GM21360 (cell line): ENCODE measurements at regions not wholly inside any gene's neighbourhood (a gene's known extent, or its start where the extent isn't known, plus 50 kb on each side); places are given as distances from the start of the nearest gene placed in this dataset.

Experiments used
- ATAC-seq: cut with Tn5 transposase; IDR thresholded peaks from one replicate; pipeline ENCODE4 v1.9.1; 2021; ENCODE audit warnings: mild to moderate bottlenecking, moderate library complexity; ENCODE audit not compliant: unreplicated experiment

DNA sequence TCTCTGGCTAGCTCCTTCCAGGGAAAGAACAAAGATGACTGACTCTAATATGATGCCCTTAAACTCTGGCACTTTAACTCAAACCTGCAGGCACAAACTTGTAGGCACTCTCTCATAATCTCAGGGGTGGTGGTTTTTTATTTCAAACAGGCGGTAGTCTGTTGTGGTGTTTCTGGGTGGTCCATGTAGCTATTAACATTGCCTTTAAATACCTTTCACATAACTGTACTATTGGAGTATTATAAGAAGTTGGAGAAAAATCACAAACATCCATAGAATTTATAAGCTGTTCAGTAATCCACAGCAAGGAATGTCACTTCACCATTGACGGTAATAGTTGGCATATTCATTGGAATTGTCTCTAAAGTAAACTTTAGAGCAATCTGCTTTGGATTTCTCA is 204.2 kb upstream of the PDE5A start:
- ATAC-seq: no peak

DNA sequence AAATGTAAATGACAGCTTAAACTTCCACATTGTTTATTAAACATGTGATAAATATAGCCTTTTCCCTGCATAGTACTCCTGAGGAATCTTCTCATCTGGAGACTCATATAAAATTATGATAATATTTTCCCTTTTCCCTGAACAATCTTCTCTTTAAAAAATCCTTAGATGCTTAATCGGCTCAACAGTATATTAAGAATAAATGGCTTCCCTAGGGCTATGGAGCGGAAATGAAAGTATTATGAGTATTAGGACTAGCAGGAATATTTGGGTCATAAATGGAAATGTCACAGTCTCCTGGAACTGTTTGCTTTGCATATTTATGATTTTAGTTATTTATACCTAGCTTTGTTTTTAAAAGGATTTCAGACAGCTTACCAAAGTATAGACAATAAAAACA is 200.7 kb upstream of the PDE5A start:
- ATAC-seq: no peak

DNA sequence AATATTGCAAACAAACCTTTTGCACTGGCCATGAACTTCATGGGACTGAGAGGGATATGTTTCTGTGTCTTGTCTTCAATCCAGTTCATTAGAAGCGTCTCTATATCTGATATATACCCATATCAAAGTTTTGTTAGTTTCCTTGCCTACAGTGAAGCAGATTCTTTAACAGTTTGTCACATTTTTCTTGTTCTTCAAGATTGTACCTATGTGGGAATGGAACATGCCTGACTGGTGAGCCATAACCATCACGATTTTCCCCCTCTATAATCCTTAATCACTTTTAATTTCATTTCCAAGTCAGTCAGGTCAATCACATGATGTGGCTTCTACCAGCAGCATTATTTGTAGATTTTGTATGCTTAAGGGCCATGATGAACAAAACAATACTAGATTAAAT is 197.1 kb upstream of the PDE5A start:
- no peak for ATAC-seq

DNA sequence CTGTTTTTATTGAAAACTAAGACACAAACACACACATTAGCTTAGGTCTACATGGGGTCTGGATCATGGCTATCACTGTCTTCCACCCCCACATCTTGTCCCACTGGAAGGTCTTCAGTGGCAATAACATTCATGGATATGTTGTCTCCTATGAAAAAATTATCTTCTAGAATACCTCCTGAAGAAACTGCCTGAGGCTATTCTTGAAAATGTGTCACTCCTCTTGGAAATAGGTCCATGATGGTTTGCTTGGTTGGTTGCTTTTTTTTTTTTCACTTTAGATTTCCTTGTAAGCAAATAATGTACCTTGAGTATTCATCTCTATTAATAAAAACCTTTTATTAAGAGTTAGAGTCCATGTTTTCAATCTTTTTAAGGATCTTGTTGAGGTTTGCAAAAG is 195.3 kb upstream of the PDE5A start:
- no peak for ATAC-seq

DNA sequence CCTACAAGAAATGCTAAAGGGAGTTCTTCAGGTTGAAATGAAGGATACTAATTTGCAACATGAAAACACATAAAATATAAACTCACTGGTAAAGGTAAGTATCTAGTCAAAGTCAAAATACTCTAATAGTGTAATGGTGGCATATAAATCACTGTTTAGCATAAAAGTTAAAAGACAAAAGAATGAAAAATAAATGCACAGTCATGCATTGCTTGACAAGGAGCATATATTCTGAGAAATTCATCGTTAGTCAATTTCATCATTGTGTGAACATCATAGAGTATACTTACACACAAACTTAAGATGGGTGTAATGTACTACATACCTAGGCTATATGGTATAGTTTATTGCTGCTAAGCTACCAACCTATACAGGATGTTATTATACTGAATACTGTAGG is 194.4 kb upstream of the PDE5A start:
- ATAC-seq: no peak

DNA sequence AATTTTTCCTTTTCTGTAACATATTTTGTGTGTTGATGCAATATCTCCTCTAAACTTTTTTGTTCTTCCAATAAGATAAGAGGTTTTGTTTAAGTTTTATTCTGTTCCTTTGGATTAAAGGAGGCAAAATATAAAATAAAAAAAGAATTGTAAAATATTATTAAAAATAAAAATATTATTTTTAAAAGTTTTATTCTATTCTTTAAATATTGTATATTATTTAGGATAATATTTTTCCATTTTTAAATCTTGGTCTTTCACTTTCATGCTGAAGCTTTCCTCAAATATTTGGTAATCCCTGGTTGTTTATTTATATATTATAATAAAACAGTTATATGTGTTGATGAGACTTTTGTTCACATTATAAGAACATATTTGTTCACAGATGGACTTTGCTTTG is 187.9 kb upstream of the PDE5A start:
- no peak for ATAC-seq

DNA sequence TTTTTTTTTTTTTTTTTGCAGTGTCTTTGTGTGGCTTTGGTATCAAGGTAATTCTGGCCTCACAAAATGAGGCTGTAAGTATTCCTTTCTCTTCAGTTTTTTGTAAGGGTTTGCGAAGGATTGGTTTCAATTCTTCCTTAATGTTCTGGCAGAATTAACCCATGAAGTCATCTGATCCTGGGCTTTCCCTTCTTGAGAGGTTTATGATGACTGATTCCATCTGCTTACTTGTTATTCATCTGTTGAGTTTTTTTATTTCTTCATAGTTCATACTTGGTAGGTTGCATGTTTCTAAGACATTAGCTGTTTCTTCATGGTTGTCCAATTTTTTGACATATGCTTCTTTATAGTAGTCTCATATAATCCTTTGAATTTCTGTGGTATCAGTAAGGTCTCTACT is 181.4 kb upstream of the PDE5A start:
- ATAC-seq: no peak

DNA sequence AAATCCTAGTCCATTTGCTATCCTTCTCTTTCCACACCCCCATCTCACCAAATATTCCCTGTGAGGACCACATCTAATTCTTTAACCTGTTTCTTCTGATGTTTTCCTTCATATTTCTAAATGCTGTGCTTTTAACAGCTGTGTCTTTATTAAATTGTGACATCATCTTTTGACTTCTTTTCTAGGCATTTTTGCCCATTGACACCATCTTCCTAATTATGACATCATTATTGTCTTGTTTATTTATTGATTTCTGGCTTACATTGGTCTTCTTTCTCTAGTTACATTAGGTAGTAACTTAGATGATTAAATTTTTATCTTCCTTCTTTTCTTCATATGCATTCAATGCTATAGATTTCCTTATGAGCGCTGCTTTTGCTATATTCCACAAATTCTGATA is 175.8 kb upstream of the PDE5A start:
- no peak for ATAC-seq

DNA sequence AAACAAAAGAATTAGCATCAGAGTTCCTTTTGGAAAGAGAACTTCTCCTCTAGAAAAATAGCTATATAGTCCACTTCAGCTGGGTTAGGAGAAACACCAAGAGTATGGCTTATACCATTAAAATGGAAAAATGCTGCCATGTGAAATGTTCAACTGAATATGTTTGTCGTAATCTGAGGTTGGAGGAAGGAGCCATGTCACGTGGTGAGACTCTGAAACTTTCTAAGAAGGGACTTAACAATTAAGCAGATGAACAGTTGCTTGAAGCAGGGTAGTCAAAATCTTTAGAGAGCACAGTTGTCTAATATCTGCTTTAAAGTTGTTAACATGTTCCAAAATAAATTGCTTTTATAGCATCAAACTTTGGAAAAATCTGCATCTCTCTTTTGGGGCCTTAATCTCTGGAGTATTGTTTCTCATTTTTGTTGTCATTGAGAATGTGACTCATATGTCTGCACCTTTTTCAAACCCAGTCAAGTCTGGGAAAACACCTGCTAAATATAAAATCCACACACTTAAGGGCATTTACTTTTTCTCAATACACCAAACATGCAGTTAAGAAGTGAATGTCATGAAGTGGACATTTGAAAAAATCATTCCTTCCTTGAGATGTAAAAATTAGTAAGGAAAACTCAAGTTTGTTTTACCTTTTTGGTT is 168.8 kb upstream of the PDE5A start:
- no peak for ATAC-seq

DNA sequence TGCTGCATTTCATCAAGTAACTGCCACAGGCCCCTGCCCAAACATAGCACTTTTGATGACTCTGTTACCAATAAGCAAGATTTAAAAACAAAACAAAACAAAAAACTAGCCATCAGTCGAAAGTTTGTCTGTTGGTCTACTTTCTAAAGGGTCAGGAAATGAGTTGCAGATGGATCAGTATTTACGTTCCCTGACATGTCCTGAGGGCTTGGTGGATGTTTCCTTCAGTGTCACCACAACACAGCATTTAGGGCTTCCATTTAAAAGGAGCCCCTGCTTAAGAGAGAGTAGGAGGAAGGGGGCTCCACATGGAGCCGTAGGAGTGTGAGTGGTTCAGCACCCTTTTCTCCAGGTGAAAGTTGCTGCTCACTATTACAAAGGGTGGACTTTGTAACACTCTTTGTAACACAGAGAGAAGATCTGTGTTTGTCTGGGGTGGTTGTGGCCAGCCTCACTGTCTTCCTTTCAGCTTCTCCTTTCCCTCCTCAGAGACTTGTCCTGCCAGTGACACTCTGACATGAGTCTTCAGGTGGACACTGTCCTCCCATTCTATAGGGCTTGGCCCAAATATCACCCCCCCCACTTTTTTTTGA is 167.5 kb upstream of the PDE5A start:
- ATAC-seq: no peak

DNA sequence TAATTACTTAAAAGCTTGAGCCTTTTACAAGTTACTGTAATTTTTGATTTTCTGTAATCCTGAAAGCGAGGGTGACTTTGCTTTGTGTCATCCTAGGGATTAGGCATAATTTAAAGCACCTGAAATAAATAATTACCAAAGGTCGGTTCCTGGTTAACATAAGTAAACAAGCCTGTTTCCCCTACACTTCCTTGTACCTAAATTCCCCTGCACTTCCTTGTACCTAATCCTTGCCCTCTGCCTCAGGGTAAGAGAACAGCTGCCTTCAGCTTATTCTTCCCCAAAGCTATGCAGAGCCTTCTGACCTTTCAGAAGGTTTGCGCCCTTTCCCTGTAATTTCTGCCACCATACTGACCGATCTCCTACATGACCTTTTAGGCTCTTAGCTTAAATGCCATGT is 166.1 kb upstream of the PDE5A start:
- ATAC-seq: no peak

DNA sequence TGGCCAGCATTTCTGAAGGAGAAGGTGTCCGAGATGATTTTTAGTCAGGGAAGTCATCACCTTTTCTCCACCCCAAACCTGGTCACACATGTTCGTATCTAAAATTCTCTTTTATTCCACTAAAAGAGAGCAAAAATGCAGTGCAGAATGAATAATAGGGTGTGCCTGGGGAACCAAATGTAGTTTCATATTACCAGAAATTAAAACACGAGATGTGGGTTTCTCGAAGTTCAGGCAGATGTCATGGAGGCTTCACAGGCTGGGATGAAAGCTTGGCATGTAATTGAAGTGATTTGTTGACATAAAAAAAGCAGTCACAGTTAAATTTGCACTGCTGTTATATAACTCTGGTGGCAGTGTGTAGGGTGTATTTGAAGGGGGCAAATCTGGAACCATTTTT is 165.5 kb upstream of the PDE5A start:
- ATAC-seq: no peak

DNA sequence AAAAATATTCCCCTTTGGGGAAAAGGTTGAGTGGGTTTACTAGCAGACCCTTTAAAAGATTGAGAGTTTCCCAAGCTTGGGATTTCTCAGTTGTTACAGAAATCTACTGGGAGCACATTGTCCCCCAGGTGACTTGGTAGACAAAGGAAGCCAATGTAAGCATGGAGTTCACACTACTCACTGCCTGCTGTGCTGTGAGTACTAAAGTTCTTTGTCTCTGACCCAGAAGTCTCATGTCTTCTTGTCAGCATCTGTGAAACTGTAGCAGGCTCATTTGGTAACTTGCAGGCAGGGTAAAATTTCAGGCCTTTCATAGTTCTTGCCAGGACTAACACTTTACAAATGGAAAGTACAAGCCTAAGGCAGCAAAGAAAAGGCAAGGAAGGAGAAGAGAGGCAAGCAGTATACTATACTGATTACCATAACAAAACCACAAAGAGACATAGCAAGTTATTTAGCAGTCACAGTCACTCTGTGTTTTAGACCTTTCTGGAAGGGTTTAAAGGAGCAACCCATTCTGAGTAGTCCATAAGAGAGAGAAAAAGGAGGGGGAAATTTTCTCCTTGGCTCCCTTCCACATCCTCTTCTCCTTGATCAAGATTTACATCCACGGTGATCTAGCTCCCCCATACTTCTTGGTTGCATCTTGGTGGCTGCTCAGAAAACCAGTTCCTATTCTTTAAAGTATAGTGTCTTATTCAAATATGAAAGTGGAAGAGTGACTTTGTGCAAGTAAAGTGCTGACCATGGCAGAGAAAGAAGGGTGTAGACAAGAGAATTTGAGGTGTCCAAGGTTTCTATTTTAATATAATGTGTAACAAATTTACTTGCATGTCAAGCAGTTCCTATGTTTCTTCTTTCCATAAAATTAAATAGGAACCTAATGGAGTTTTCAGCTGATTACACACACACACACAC is 160.0 kb upstream of the PDE5A start:
- no peak for ATAC-seq

DNA sequence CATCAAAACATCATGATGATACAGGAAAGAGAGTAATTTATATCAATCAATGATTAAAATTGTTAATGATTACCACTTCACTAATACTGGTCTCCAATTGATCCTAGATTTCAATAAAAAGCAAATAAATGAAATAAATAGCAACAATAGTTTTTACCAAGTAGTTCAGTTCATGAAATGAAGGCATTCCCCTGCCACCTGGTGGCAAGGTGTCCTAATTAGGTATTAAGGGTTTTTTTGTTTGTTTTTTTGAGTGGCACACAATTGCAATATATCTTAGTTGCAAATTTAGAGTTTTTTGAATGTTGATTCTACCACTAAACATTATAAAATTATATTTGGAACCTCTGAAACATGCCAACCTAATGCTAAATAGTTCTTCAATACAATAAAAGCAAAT is 157.4 kb upstream of the PDE5A start:
- ATAC-seq: no peak

DNA sequence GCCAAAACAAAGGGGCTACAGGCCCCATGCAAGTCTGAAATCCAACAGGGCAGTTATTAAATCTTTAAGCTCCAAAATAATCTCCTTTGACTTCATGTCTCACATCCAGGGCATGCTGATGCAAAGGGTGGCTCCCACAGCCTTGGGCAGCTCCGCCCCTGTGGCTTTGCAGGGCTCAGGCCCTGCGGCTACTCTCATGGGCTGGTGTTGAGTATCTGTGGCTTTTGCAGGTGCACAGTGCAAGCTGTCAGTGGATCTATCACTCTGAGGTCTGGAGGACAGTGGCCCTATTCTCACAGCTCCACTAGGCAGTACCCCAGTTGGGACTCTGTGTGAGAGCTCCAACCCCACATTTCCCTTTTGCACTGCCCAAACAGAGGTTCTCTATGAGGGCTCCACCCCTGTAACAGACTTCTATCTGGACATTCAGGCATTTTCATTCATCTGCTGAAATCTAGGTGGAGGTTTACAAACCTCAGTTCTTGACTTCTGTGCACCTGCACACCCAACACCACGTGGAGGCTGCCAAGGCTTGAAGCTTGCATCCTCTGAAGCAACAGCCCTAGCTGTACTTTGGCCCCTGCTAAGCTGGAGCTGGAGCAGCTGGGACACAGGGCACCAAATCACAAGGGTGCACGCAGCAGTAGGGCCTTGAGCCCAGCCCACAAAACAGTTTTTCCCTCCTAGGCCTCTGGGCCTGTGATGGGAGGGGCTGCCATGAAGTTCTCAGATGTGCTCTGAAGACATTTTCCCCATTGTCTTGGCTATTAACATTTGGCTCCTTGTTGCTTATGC is 154.8 kb upstream of the PDE5A start:
- ATAC-seq: no peak

DNA sequence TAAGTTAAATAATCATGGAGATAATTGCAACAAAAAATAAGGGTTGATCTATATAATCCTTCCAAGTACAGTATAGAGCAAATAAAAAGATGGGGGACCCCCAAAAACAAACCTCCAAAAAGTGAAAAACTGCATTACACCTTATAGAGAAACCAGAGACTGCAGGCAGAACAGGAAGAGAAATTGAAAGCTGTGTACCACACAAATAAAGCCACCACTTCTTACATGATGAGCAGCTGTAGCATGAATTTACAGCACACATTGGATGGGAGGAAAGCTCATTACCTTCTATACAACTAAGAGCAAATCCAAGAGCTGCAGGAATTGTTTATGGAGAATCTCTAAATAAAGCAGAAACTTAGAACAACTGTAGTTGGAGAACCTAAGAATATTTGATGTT is 152.4 kb upstream of the PDE5A start:
- ATAC-seq: no peak

DNA sequence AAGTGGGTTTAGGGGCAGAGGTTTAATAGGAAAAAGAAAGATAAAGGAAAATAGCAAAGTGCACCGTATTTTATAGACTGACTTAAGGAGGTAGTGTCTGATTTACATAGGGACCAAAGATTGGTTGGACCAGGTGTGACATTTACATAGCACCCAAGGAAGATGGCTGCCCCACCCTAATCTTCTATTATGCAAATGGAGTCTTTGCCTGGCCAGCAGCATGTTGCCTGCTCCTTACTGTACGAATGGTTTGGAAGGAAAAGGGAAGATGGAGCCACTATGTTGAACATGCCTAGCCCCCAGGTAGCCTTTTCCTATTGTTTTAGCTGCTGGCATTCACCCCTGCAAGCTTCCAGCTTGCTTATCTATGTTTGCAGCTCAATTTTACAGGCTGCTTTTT is 146.2 kb upstream of the PDE5A start:
- no peak for ATAC-seq

DNA sequence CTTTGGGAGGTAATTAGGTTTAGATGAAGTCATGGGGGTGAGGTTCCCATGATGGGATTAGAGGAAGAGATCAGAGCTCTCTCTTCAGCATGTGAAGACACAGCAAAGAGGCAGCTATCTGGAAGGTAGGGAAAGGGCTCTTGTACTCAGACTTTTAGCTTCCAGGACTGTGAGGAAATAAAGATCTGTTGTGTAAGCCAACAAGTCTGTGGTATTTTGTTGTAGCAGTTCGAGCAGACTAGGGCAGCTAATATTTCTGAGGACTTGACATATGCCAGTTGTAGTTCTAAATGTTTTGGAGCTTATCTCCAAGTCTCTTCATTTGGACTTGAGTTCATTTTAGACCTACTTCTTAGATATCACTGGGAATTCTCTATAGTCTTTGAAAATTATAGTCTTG is 137.3 kb upstream of the PDE5A start:
- no peak for ATAC-seq

DNA sequence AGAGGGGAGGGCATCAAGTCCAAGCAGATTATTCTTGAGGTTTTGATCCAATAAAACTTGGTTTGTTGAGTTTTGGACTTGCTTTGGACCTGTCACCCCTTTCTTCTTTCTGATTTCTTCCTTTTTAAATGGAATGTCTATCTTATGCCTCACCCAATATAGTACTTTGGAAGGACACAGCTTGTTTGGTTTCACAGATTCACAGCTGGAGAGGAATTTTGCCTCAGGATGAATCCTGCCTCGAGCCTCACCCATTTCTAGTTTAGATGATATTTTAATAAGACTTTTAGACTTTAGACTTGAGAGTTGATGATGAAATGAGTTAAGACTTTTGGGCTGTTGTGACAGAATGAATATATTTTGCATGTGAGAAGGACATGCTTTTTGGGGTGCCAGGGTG is 136.9 kb upstream of the PDE5A start:
- ATAC-seq: no peak

DNA sequence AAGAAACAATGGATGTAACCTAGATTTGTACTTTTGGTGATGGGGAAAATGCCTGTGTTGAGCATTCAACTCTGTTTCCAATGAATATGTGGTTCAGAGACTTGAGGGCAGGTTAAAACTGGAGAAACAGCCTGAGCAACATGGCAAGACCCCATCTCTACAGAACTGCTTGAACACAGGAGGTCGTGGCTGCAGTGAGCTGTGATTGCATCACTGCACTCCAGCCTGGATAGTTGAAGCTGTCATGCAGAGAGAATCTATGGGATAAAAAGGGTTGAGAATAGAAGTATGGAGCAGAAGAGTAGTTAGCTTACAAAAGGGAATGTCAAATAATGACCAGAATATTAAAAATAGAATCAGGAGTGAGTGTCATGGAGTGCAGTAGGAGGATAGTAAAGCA is 134.8 kb upstream of the PDE5A start:
- ATAC-seq: no peak

DNA sequence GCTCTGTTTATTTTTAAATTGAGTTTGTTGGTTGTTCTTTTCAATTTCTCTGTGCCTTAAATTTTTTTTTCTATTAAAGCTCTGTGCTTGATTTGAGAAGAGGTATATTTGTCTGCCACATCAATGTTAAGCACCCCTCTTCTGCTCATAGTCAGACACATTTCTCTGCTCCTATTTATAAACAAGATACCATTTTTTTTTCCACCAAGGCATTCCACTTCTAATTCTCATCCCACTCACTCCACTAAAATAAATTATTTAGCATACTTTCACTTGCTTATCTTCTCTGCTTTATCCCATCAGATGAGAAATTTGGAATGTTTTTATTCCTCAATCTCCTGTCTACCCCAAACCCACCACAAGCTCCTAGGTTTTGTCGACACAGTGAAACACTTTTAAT is 127.0 kb upstream of the PDE5A start:
- ATAC-seq: no peak
